ENCODE measurements at regions not wholly inside any gene's neighbourhood (a gene's known extent, or its start where the extent isn't known, plus 50 kb on each side); places are given as distances from the start of the nearest gene placed in this dataset.
A peak's percentile ranks its signal among the peaks of the same experiment; 100 is the strongest.

DNA sequence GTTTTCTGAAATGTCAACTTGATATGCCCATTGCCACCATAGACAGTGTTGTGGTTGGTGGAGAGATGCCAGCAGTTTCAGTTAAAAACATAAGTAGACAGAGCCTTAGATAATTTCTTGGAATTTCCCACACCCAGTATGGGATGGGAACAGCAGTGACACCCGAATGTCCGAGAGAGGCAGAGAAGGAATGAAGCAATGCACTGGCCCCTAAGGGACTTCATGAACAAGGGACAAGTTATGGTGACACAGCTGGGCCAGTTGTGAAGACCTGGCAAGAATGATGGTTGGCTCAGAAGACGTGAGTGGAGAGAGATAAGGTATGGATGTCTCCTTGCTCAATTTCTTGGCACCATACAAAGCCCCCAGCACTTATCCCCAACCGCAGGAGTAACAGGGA is 165.2 kb upstream of the APCDD1 start:
- Histone ChIP-seq H3K27ac (no peak overlapping the region), H3K4me3 (no peak overlapping the region), H3K9ac (ENCODE audit: low read depth in 2 of 2, low read length in 2 of 2) (no peak overlapping the region), H3K4me1 (no peaks in the 10 kb centered on the region), H3K9me3 (no peaks in the 10 kb centered on the region), H3K36me3 (no peaks in the 10 kb centered on the region), H3K27me3 (no peaks in the 10 kb centered on the region)
- intact Hi-C loops (cut with DNase I) = no loop called here
- DNase-seq = no peak
- no peak for TF ChIP-seq CTCF (IDR thresholded peaks at IDR 0.05)

GRCh38 chr18:10289951-10290637 is 164.3 kb upstream of the APCDD1 start:
- intact Hi-C loops (cut with DNase I) = no loop called here
- no peak overlapping the region for H3K9ac ChIP-seq (ENCODE audit: low read depth in 2 of 2, low read length in 2 of 2)
- no peak overlapping the region for H3K27ac ChIP-seq
- H3K4me1 ChIP-seq = no peaks in the 10 kb centered on the region
- DNase-seq = no peak
- no peak for TF ChIP-seq CTCF (IDR thresholded peaks at IDR 0.05)
- no peaks in the 10 kb centered on the region for H3K27me3 ChIP-seq
- no peak overlapping the region for H3K4me3 ChIP-seq
- H3K9me3 ChIP-seq = no peaks in the 10 kb centered on the region
- no peaks in the 10 kb centered on the region for H3K36me3 ChIP-seq

DNA sequence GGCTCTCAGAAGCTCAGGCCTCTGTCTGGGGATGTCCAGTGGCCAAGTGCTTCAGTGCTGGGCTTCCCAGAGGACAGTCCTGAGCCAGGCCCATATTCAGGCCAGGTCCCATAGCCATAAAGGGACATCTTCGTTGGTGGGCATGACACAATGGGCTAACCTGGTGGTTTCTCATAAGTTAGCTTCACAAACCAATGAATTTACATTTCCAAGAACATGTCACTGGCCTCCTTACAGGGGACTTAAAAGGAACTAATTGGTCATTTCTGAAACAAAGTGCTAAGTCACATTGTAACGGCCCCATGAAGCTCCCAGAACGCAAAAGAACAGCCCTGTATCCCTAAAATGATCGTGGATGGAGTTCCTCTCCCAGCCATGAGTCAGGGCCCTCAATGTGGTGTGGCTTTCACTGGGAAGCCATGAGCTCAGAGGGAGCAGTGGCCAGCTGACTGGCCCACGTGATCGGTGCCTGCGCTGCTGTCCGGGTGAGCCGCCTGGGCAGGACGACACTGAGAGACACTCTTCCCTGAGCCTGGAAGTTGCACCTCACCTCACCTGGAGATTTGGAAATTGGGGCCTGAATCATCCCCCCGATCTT is 163.7 kb upstream of the APCDD1 start:
- no peak for TF ChIP-seq CTCF (IDR thresholded peaks at IDR 0.05)
- intact Hi-C loops (cut with DNase I) = no loop called here

GRCh38 chr18:10291568-10291981 is 162.9 kb upstream of the APCDD1 start:
- no peaks in the 10 kb centered on the region for H3K9me3 ChIP-seq
- intact Hi-C loops (cut with DNase I) = no loop called here
- TF ChIP-seq CTCF (IDR thresholded peaks at IDR 0.05) = no peak
- H3K4me1 ChIP-seq = no peaks in the 10 kb centered on the region
- H3K36me3 ChIP-seq = no peaks in the 10 kb centered on the region
- H3K27ac ChIP-seq = no peak overlapping the region
- H3K27me3 ChIP-seq = no peaks in the 10 kb centered on the region
- H3K4me3 ChIP-seq = no peak overlapping the region
- no peak overlapping the region for H3K9ac ChIP-seq (ENCODE audit: low read depth in 2 of 2, low read length in 2 of 2)
- DNase-seq = peak; percentile 21

More for the DNA sequence above, 163.7 kb upstream of the APCDD1 start:
- no peak for DNase-seq
- Histone ChIP-seq H3K4me1 (no peaks in the 10 kb centered on the region), H3K27me3 (no peaks in the 10 kb centered on the region), H3K27ac (no peak overlapping the region), H3K9ac (ENCODE audit: low read depth in 2 of 2, low read length in 2 of 2) (no peak overlapping the region), H3K4me3 (no peak overlapping the region), H3K9me3 (no peaks in the 10 kb centered on the region), H3K36me3 (no peaks in the 10 kb centered on the region)

GRCh38 chr18:10293966-10294365 is 160.5 kb upstream of the APCDD1 start:
- H3K27ac ChIP-seq = no peak overlapping the region
- DNase-seq = no peak
- no peaks in the 10 kb centered on the region for H3K36me3 ChIP-seq
- no peaks in the 10 kb centered on the region for H3K4me1 ChIP-seq
- no peak for TF ChIP-seq CTCF (IDR thresholded peaks at IDR 0.05)
- no peaks in the 10 kb centered on the region for H3K27me3 ChIP-seq
- no peak overlapping the region for H3K9ac ChIP-seq (ENCODE audit: low read depth in 2 of 2, low read length in 2 of 2)
- intact Hi-C loops (cut with DNase I) = no loop called here
- H3K4me3 ChIP-seq = no peak overlapping the region
- H3K9me3 ChIP-seq = no peaks in the 10 kb centered on the region

All from colonic mucosa (tissue), 4 donors.